ENCODE measurements at regions not wholly inside any gene's neighbourhood (a gene's known extent, or its start where the extent isn't known, plus 50 kb on each side); places are given as distances from the start of the nearest gene placed in this dataset.
"Not testable (repeated sequence)": the region's sequence is repeated elsewhere in the genome, so short reads cannot be mapped to it uniquely, and the experiment has no call there.

DNA sequence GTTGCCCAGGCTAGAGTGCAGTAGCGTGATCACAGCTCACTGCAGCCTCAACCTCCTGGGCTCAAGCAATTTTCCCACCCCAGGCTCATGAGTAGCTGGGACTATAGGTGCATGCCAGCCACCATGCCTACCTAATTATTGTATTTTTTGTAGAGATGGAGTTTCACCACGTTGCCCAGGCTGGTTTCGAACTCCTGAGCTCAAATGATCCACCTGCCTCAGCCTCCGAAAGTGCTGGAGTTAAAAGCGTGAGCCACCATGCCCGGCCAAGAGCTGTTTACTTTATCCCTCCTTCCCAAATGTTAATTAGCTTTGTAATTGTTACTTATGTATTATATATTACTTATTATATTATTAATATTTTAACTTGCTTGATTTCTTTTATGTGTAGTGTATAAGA is 70.1 kb upstream of the TPTE start:
- H3K36me3 Mint-ChIP-seq (ENCODE audit: low read depth); ATAC-seq; intact Hi-C loops (cut with DNase I, micrococcal nuclease); DNase-seq; CTCF ChIA-PET; H3K4me1 Mint-ChIP-seq; POLR2A ChIA-PET; H3K27ac Mint-ChIP-seq; H3K9me3 Mint-ChIP-seq (ENCODE audit: low read depth); H3K4me3 Mint-ChIP-seq; H3K27me3 Mint-ChIP-seq: not testable (repeated sequence)

DNA sequence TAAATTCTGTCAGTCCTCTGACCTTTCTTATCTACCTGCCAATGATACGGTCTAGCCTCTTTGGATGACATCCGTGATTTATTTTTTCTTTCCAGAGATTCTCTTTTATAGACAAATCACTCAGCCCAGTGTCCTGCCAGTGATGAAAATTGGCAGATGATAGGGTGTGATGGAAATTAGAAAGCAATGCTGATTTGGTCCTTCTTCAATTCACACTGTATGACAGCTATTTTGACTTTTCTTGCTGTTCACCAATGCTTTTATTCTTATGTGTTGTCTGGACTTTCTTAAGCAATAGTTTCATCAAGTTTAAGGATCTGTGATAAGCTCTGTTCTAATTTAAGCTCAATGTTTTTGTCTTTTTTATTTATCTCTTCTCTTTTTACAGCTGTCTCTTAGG is 63.6 kb upstream of the TPTE start:
- H3K9me3 Mint-ChIP-seq (ENCODE audit: low read depth); intact Hi-C loops (cut with DNase I, micrococcal nuclease); POLR2A ChIA-PET; H3K4me1 Mint-ChIP-seq; H3K36me3 Mint-ChIP-seq (ENCODE audit: low read depth); ATAC-seq; DNase-seq; H3K27me3 Mint-ChIP-seq; CTCF ChIA-PET; H3K27ac Mint-ChIP-seq; H3K4me3 Mint-ChIP-seq: not testable (repeated sequence)

DNA sequence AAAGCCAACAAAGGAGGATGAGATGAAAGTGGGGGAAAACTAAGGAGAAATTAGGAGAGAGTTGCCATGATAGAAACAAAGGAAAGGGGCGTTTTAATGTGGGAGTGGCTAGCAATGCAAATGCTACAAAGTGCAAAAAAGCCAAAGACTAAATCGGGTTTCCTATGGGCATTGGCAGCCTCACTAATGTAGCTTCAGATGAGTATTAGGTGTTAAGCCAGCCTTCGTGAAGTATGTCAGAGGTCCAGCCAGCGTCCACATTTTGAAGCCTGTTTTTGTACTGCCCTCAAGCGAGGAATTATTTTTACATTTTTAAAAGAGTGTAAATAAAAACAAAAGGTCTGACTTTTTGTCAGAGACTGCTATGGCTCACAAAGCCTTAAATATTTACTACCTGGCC is 60.4 kb upstream of the TPTE start:
- H3K27me3 Mint-ChIP-seq; POLR2A ChIA-PET; intact Hi-C loops (cut with DNase I, micrococcal nuclease); H3K4me3 Mint-ChIP-seq; CTCF ChIA-PET; H3K36me3 Mint-ChIP-seq (ENCODE audit: low read depth); H3K9me3 Mint-ChIP-seq (ENCODE audit: low read depth); H3K4me1 Mint-ChIP-seq; DNase-seq; ATAC-seq; H3K27ac Mint-ChIP-seq: not testable (repeated sequence)

DNA sequence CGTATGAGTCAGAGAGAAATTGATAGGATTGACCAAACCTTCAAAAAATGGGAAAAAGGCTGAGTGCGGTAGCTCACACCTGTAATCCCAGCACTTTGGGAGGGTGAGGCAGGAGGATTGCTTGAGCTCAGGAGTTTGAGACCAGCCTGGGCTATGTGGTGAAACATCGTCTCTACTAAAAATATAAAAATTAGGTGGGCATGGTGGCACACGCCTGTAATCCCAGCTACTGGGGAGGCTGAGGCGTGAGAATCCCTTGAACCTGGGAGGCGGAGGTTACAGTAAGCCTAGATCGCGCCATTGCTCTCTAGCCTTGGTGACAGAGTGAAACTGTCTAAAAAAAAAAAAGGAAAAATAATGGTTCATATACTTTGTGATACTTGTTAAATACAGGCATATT is 59.9 kb upstream of the TPTE start:
- ATAC-seq; H3K27ac Mint-ChIP-seq; H3K27me3 Mint-ChIP-seq; intact Hi-C loops (cut with DNase I, micrococcal nuclease); DNase-seq; H3K9me3 Mint-ChIP-seq (ENCODE audit: low read depth); POLR2A ChIA-PET; H3K4me1 Mint-ChIP-seq; H3K4me3 Mint-ChIP-seq; CTCF ChIA-PET; H3K36me3 Mint-ChIP-seq (ENCODE audit: low read depth): not testable (repeated sequence)

DNA sequence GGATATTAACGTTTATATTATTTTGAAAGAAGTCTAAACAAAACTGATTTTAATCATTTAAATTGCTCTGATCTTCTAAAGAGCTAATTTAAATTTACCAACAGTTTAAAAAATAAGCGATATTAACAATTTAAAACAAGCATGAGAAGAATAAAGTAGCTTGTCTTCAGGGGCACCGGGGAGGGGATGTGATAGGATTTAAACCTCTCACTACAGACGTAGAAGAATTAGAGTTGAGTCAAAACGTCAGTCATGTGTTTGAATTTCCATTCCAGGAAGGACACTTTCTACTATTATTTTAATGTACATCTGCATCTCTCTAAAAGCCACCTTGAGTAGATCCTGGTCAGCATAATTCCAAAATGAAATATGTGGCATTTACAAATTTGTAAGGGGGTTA is 58.2 kb upstream of the TPTE start:
- ATAC-seq, result no peak
- POLR2A ChIA-PET, result no interaction called here
- intact Hi-C loops (cut with DNase I, micrococcal nuclease), result no loop called here
- Mint-ChIP-seq H3K27me3 (no peaks in the 10 kb centered on the region), H3K9me3 (ENCODE audit: low read depth) (no peaks in the 10 kb centered on the region), H3K36me3 (ENCODE audit: low read depth) (no peaks in the 10 kb centered on the region), H3K4me3 (no peak overlapping the region), H3K4me1 (no peaks in the 10 kb centered on the region), H3K27ac (no peak overlapping the region)
- CTCF ChIA-PET, result no interaction called here
- no peak for DNase-seq

- no peaks in the 10 kb centered on the region for H3K36me3 Mint-ChIP-seq (ENCODE audit: low read depth)
- POLR2A ChIA-PET, result no interaction called here
- H3K27me3 Mint-ChIP-seq, result no peaks in the 10 kb centered on the region
- H3K9me3 Mint-ChIP-seq (ENCODE audit: low read depth), result no peaks in the 10 kb centered on the region
- DNase-seq (no peak), ATAC-seq (no peak)
- CTCF ChIA-PET, result no interaction called here
- intact Hi-C loops (cut with DNase I, micrococcal nuclease), result no loop called here
- H3K27ac Mint-ChIP-seq, result no peak overlapping the region
- H3K4me3 Mint-ChIP-seq, result no peak overlapping the region
- no peaks in the 10 kb centered on the region for H3K4me1 Mint-ChIP-seq
Measured at GRCh38 chr21:10464975-10465374, 56.4 kb upstream of the TPTE start.

GRCh38 chr21:10465524-10466110 is 55.8 kb upstream of the TPTE start:
- H3K36me3 Mint-ChIP-seq (ENCODE audit: low read depth); intact Hi-C loops (cut with DNase I, micrococcal nuclease); ATAC-seq; H3K9me3 Mint-ChIP-seq (ENCODE audit: low read depth); POLR2A ChIA-PET; H3K27me3 Mint-ChIP-seq; CTCF ChIA-PET; H3K4me3 Mint-ChIP-seq; H3K27ac Mint-ChIP-seq; H3K4me1 Mint-ChIP-seq: not testable (repeated sequence)
- peak; percentile 6 for DNase-seq

DNA sequence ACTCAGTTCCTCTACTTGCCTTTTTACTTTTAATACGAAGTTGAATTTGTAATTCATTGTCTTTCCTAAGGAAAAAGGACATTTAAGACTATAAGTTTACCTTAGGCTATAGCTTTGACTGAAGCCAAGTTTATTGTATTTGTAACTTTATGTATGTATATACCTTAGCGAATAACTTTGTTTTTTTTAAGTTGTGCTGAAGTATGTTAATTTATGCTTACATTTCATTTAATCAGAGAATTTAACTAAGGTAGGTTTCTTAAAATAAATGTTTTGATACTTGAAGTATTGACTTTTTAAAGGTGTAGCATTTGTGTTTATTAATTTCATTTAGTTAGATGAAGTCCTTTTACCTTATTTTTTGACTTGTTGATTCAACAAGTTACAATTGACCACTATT is 55.2 kb upstream of the TPTE start:
- intact Hi-C loops (cut with DNase I, micrococcal nuclease), result no loop called here
- no peaks in the 10 kb centered on the region for H3K36me3 Mint-ChIP-seq (ENCODE audit: low read depth)
- no peaks in the 10 kb centered on the region for H3K9me3 Mint-ChIP-seq (ENCODE audit: low read depth)
- no peak overlapping the region for H3K27ac Mint-ChIP-seq
- POLR2A ChIA-PET, result no interaction called here
- no peaks in the 10 kb centered on the region for H3K4me1 Mint-ChIP-seq
- no peak for DNase-seq
- no peak for ATAC-seq
- CTCF ChIA-PET, result no interaction called here
- H3K27me3 Mint-ChIP-seq, result no peaks in the 10 kb centered on the region
- H3K4me3 Mint-ChIP-seq, result no peak overlapping the region
